Esophagus mucosa (tissue), 1 donor: ENCODE measurements at regions not wholly inside any gene's neighbourhood (a gene's known extent, or its start where the extent isn't known, plus 50 kb on each side); places are given as distances from the start of the nearest gene placed in this dataset.

Source experiments
- ATAC-seq: fragments of 200-7000 bp; cut with Tn5 transposase; one replicate; pipeline ENCODE4 v1.9.1; 2020
- donor health status: DM: yes; HTN: yes; CAD: no.

GRCh38 chr6:94065707-94066337 lies 646.5 kb upstream of the EPHA7 start:
- no peak for ATAC-seq

GRCh38 chr6:94052749-94053148 lies 633.4 kb upstream of the EPHA7 start:
- ATAC-seq, result no peak

- no peak for ATAC-seq
Observed at GRCh38 chr6:94050515-94050914, 631.2 kb upstream of the EPHA7 start.

- no peak for ATAC-seq
Observed at GRCh38 chr6:94049001-94049400, 629.6 kb upstream of the EPHA7 start.

- ATAC-seq, result no peak
Observed at GRCh38 chr6:94045099-94045829, 625.9 kb upstream of the EPHA7 start.

GRCh38 chr6:94041945-94042709 lies 622.8 kb upstream of the EPHA7 start:
- no peak for ATAC-seq

- no peak for ATAC-seq
Observed at GRCh38 chr6:94036024-94036423, 616.7 kb upstream of the EPHA7 start.

GRCh38 chr6:94027374-94027773 lies 608.0 kb upstream of the EPHA7 start:
- no peak for ATAC-seq

- no peak for ATAC-seq
Observed at GRCh38 chr6:94026575-94026974, 607.2 kb upstream of the EPHA7 start.

GRCh38 chr6:94005835-94006234 lies 586.5 kb upstream of the EPHA7 start:
- ATAC-seq, result no peak

GRCh38 chr6:93992976-93993375 lies 573.6 kb upstream of the EPHA7 start:
- ATAC-seq, result no peak

- ATAC-seq, result no peak
Observed at GRCh38 chr6:93989630-93990029, 570.3 kb upstream of the EPHA7 start.

- ATAC-seq, result no peak
Observed at GRCh38 chr6:93985953-93986352, 566.6 kb upstream of the EPHA7 start.

- no peak for ATAC-seq
Observed at GRCh38 chr6:93975159-93975558, 555.8 kb upstream of the EPHA7 start.

GRCh38 chr6:93974332-93974731 lies 555.0 kb upstream of the EPHA7 start:
- no peak for ATAC-seq

- ATAC-seq, result no peak
Observed at GRCh38 chr6:93972791-93973190, 553.4 kb upstream of the EPHA7 start.

GRCh38 chr6:93970684-93971083 lies 551.3 kb upstream of the EPHA7 start:
- no peak for ATAC-seq

- no peak for ATAC-seq
Observed at GRCh38 chr6:93968126-93968525, 548.8 kb upstream of the EPHA7 start.

- no peak for ATAC-seq
Observed at GRCh38 chr6:93964926-93965325, 545.6 kb upstream of the EPHA7 start.

- no peak for ATAC-seq
Observed at GRCh38 chr6:93964321-93964720, 545.0 kb upstream of the EPHA7 start.

- no peak for ATAC-seq
Observed at GRCh38 chr6:93962566-93962965, 543.2 kb upstream of the EPHA7 start.

- ATAC-seq, result no peak
Observed at GRCh38 chr6:93954584-93954983, 535.2 kb upstream of the EPHA7 start.

- ATAC-seq, result no peak
Observed at GRCh38 chr6:93943661-93944060, 524.3 kb upstream of the EPHA7 start.

GRCh38 chr6:93940381-93940780 lies 521.0 kb upstream of the EPHA7 start:
- no peak for ATAC-seq
